ENCODE measurements at regions not wholly inside any gene's neighbourhood (a gene's known extent, or its start where the extent isn't known, plus 50 kb on each side); places are given as distances from the start of the nearest gene placed in this dataset.

DNA sequence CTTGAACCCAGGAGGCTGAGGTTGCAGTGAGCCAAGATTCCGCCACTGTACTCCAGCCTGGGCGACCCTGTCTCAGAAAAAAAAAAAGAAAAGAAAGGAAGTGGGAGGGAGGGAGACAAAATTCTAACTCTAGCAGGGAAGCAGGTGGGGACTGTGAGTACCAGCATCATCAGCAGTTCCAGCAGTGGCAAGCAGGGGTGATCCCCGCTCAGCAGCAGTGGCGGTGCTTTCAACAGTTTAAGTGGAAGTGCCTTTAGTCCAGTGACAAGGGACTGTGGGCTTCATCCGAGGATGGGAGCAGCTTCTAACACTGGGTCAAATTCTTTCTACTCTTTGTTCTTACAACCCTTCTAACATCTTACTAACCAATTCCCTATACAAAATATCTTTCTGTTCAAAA lies 858.1 kb upstream of the ADAMTS5 start:
- Histone ChIP-seq H3K27me3 (ENCODE audit: control insufficient read depth, low read length) (no peaks in the 10 kb centered on the region), H3K36me3 (ENCODE audit: control insufficient read depth, low read length) (no peaks in the 10 kb centered on the region), H3K4me3 (ENCODE audit: low read length) (no peak overlapping the region), H3K4me2 (ENCODE audit: low read length) (no peak overlapping the region), H4K20me1 (ENCODE audit: control insufficient read depth, insufficient read depth, low read depth, low read length) (no peaks in the 10 kb centered on the region), H3K4me1 (ENCODE audit: control insufficient read depth, low read length) (no peaks in the 10 kb centered on the region), H3F3A (ENCODE audit: control insufficient read depth, insufficient read depth) (no peaks in the 10 kb centered on the region), H3K9me3 (ENCODE audit: control insufficient read depth, insufficient read depth, low read length) (no peaks in the 10 kb centered on the region), H3K79me2 (ENCODE audit: control insufficient read depth, low read length) (no peaks in the 10 kb centered on the region), H3K9me2 (replicated peaks; ENCODE audit: control insufficient read depth, low read length) (no peaks in the 10 kb centered on the region), H3K27ac (ENCODE audit: low read depth, low read length) (no peak overlapping the region)
- TF ChIP-seq, protein P1, sequence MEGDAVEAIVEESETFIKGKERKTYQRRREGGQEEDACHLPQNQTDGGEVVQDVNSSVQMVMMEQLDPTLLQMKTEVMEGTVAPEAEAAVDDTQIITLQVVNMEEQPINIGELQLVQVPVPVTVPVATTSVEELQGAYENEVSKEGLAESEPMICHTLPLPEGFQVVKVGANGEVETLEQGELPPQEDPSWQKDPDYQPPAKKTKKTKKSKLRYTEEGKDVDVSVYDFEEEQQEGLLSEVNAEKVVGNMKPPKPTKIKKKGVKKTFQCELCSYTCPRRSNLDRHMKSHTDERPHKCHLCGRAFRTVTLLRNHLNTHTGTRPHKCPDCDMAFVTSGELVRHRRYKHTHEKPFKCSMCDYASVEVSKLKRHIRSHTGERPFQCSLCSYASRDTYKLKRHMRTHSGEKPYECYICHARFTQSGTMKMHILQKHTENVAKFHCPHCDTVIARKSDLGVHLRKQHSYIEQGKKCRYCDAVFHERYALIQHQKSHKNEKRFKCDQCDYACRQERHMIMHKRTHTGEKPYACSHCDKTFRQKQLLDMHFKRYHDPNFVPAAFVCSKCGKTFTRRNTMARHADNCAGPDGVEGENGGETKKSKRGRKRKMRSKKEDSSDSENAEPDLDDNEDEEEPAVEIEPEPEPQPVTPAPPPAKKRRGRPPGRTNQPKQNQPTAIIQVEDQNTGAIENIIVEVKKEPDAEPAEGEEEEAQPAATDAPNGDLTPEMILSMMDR (IDR thresholded peaks at IDR 0.05; ENCODE audit: low read depth, low read length, poor library complexity, severe bottlenecking): no peak
- no peak for TF ChIP-seq EZH2phosphoT487 (IDR thresholded peaks at IDR 0.05; ENCODE audit: borderline replicate concordance, low read length)

DNA sequence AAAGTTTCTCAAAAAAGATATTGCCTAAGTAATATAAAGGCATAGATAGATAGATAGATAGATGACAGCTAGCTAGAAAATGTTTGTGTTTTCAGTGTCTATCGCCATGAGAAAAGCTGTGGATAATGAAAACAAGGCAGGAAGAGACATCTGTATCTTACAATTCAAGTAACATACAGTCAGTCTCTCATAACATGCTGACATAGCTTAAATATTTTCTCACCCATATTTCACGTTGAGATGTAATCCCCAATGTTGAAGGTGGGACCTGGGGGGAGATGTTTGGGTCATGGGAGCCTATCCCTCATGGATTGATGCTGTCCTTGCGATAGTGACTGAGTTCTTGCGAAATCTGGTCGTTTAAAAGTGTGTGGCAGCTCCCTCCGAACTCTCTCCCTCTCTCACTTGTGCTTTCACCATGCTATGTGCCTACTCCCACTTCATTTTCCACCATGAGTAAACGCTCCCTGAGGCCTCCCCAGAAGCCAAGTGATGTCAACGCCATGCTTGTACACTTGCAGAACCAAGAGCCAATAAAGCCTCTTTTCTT lies 856.8 kb upstream of the ADAMTS5 start:
- H3K9me3 ChIP-seq (ENCODE audit: control insufficient read depth, insufficient read depth, low read length): no peaks in the 10 kb centered on the region
- H3K79me2 ChIP-seq (ENCODE audit: control insufficient read depth, low read length): no peaks in the 10 kb centered on the region
- H3K36me3 ChIP-seq (ENCODE audit: control insufficient read depth, low read length): no peaks in the 10 kb centered on the region
- no peak for TF ChIP-seq EZH2phosphoT487 (IDR thresholded peaks at IDR 0.05; ENCODE audit: borderline replicate concordance, low read length)
- TF ChIP-seq, protein P1 (IDR thresholded peaks at IDR 0.05; ENCODE audit: low read depth, low read length, poor library complexity, severe bottlenecking): no peak
- no peak overlapping the region for H3K4me3 ChIP-seq (ENCODE audit: low read length)
- H3K4me2 ChIP-seq (ENCODE audit: low read length): no peak overlapping the region
- H3F3A ChIP-seq (ENCODE audit: control insufficient read depth, insufficient read depth): no peaks in the 10 kb centered on the region
- H3K27me3 ChIP-seq (ENCODE audit: control insufficient read depth, low read length): no peaks in the 10 kb centered on the region
- no peak overlapping the region for H3K27ac ChIP-seq (ENCODE audit: low read depth, low read length)
- H4K20me1 ChIP-seq (ENCODE audit: control insufficient read depth, insufficient read depth, low read depth, low read length): no peaks in the 10 kb centered on the region
- no peaks in the 10 kb centered on the region for H3K9me2 ChIP-seq (replicated peaks; ENCODE audit: control insufficient read depth, low read length)
- no peaks in the 10 kb centered on the region for H3K4me1 ChIP-seq (ENCODE audit: control insufficient read depth, low read length)

DNA sequence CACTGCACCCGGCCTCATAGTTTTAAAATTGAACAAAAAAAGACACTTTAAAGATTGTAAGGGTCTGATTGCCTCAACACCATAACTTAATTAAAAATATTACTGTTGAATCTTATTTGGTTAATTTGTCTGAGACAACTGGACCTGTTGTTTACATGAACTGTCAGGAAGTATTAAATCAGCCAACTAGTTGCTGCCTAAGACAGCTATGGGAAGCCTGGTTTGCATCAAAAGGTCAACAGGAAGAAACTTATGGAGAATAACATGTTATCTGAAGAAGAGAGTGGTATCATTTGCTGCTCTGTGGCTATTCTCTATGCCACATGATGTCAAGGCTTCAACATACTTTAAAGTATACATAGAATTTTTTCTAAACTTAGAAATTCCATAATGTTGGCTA lies 853.5 kb upstream of the ADAMTS5 start:
- Histone ChIP-seq H3K36me3 (ENCODE audit: control insufficient read depth, low read length) (no peaks in the 10 kb centered on the region), H3K79me2 (ENCODE audit: control insufficient read depth, low read length) (no peaks in the 10 kb centered on the region), H3F3A (ENCODE audit: control insufficient read depth, insufficient read depth) (no peaks in the 10 kb centered on the region), H3K4me1 (ENCODE audit: control insufficient read depth, low read length) (no peaks in the 10 kb centered on the region), H3K9me2 (replicated peaks; ENCODE audit: control insufficient read depth, low read length) (no peaks in the 10 kb centered on the region), H3K27ac (ENCODE audit: low read depth, low read length) (no peak overlapping the region), H4K20me1 (ENCODE audit: control insufficient read depth, insufficient read depth, low read depth, low read length) (no peaks in the 10 kb centered on the region), H3K4me2 (ENCODE audit: low read length) (no peak overlapping the region), H3K9me3 (ENCODE audit: control insufficient read depth, insufficient read depth, low read length) (no peaks in the 10 kb centered on the region), H3K27me3 (ENCODE audit: control insufficient read depth, low read length) (no peaks in the 10 kb centered on the region), H3K4me3 (ENCODE audit: low read length) (no peak overlapping the region)
- TF ChIP-seq EZH2phosphoT487 (IDR thresholded peaks at IDR 0.05; ENCODE audit: borderline replicate concordance, low read length): no peak
- TF ChIP-seq, protein P1 (IDR thresholded peaks at IDR 0.05; ENCODE audit: low read depth, low read length, poor library complexity, severe bottlenecking): no peak
